GM19452 (cell line): ENCODE measurements at regions not wholly inside any gene's neighbourhood (a gene's known extent, or its start where the extent isn't known, plus 50 kb on each side); places are given as distances from the start of the nearest gene placed in this dataset.

Source experiments
- ATAC-seq: cut with Tn5 transposase; IDR thresholded peaks from one replicate; pipeline ENCODE4 v1.9.1; 2021; ENCODE audit not compliant: unreplicated experiment

- no peak for ATAC-seq
These were observed 50.1 kb upstream of the KCNH7 start for GRCh38 chr2:162888652-162889051.
